Testis (tissue), 2 donors: ENCODE measurements at regions not wholly inside any gene's neighbourhood (a gene's known extent, or its start where the extent isn't known, plus 50 kb on each side); places are given as distances from the start of the nearest gene placed in this dataset.

ENCODE experiments used
- CTCF ChIP-seq, 3 experiments: fragments of 450-650 bp in 2 of 3; fragments of 200-600 bp in 1 of 3; sonication (generic) in 1 of 3; IDR thresholded peaks; one replicate each; pipeline ENCODE4 v1.5.1; 2016 to 2019; ENCODE audit warnings: antibody characterized with exemption in 3 of 3, mild to moderate bottlenecking in 2 of 3, moderate library complexity in 1 of 3
- POLR2A ChIP-seq: fragments of 450-650 bp; IDR thresholded peaks from one replicate; pipeline ENCODE4 v1.6.1; 2017; ENCODE audit warnings: antibody characterized with exemption, mild to moderate bottlenecking, moderate library complexity

- TF ChIP-seq CTCF (IDR thresholded peaks at IDR 0.05) = no peak
- TF ChIP-seq POLR2A = no peak
These were observed 207.0 kb downstream of the ANKRD60 start for GRCh38 chr20:58021481-58021880.
